ENCODE measurements at regions not wholly inside any gene's neighbourhood (a gene's known extent, or its start where the extent isn't known, plus 50 kb on each side); places are given as distances from the start of the nearest gene placed in this dataset.

DNA sequence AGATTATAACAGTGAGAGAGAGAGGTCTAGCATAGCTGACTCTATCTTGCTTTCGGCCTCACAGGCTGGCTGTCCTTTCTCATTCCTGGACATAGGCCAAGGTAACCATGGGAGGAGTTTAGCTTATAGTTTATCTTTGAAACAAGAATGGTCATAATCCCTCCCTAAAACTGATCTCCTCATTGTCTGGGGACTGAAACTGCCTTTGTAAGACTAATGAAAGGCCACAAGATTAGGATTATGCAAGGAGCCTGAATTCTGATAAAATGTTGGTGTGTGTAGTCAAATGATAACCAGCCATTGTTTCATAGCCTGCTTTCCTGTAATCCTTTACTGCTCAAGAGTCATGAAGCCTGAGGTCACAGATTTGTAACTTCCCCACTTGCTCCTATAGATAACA, 131.9 kb upstream of the LYPLAL1 start:
- POLR2A ChIA-PET, result no interaction called here
- 65% methylated on average over 1 of the region's 1 CpG for whole genome bisulfite sequencing (ENCODE audit: insufficient coverage, insufficient replicate concordance, low lambda C conversion rate, missing lambda C conversion rate)
- Histone ChIP-seq H3K4me3 (no peak overlapping the region), H4K20me1 (ENCODE audit: control insufficient read depth, insufficient read depth) (no peaks in the 10 kb centered on the region), H3K27me3 (replicated peaks in 1 of 2; ENCODE audit: control insufficient read depth in 2 of 2, insufficient read depth in 2 of 2, low read length in 1 of 2) (no peaks in the 10 kb centered on the region), H3K9me3 (replicated peaks; ENCODE audit: control insufficient read depth, insufficient read depth, low read length) (no peaks in the 10 kb centered on the region), H3K27ac (ENCODE audit: control insufficient read depth, insufficient read depth) (no peak overlapping the region), H2AFZ (ENCODE audit: control insufficient read depth, low read depth, low read length) (no peak overlapping the region), H3K79me2 (ENCODE audit: control insufficient read depth, insufficient read depth, low read length) (no peaks in the 10 kb centered on the region), H3K4me1 (ENCODE audit: control insufficient read depth, insufficient read depth, low read length) (no peaks in the 10 kb centered on the region), H3K36me3 (ENCODE audit: control insufficient read depth in 2 of 2, insufficient read depth in 2 of 2, low read length in 1 of 2) (no peaks in the 10 kb centered on the region), H3K9ac (ENCODE audit: control insufficient read depth, insufficient read depth, low read length) (no peak overlapping the region), H3K4me2 (ENCODE audit: control insufficient read depth, insufficient read depth) (no peak overlapping the region)
- in situ Hi-C loops (cut with MboI) (no loop called here), intact Hi-C loops (cut with micrococcal nuclease; ENCODE audit: unreplicated experiment) (no loop called here)
- TF ChIP-seq CHD2 (IDR thresholded peaks at IDR 0.05; ENCODE audit: borderline replicate concordance, low read depth, low read length) (no peak), SP1 (IDR thresholded peaks at IDR 0.05; ENCODE audit: low read depth, low read length) (no peak), TCF3 (IDR thresholded peaks at IDR 0.05; ENCODE audit: borderline replicate concordance, insufficient read depth, low read depth, low read length) (no peak), RUNX3 (IDR thresholded peaks at IDR 0.05; ENCODE audit: low read length) (no peak), ZNF384 (IDR thresholded peaks at IDR 0.05; ENCODE audit: borderline replicate concordance, low read depth, low read length) (no peak), MAX (IDR thresholded peaks at IDR 0.05; ENCODE audit: low read depth, low read length) (no peak), NFYA (IDR thresholded peaks at IDR 0.05; ENCODE audit: borderline replicate concordance, low read depth, low read length) (no peak), CHD1 (IDR thresholded peaks at IDR 0.05; ENCODE audit: low read depth, low read length) (no peak)
- TF ChIP-seq, protein P1, sequence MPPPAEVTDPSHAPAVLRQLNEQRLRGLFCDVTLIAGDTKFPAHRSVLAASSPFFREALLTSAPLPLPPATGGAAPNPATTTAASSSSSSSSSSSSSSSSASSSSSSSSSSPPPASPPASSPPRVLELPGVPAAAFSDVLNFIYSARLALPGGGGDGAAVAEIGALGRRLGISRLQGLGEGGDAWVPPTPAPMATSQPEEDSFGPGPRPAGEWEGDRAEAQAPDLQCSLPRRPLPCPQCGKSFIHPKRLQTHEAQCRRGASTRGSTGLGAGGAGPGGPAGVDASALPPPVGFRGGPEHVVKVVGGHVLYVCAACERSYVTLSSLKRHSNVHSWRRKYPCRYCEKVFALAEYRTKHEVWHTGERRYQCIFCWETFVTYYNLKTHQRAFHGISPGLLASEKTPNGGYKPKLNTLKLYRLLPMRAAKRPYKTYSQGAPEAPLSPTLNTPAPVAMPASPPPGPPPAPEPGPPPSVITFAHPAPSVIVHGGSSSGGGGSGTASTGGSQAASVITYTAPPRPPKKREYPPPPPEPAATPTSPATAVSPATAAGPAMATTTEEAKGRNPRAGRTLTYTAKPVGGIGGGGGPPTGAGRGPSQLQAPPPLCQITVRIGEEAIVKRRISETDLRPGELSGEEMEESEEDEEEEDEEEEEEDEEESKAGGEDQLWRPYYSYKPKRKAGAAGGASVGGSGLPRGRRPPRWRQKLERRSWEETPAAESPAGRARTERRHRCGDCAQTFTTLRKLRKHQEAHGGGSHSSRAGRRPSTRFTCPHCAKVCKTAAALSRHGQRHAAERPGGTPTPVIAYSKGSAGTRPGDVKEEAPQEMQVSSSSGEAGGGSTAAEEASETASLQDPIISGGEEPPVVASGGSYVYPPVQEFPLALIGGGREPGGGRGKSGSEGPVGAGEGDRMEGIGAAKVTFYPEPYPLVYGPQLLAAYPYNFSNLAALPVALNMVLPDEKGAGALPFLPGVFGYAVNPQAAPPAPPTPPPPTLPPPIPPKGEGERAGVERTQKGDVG (CRISPR knock-in tag; IDR thresholded peaks at IDR 0.05), result no peak
- TF ChIP-seq, protein P2, sequence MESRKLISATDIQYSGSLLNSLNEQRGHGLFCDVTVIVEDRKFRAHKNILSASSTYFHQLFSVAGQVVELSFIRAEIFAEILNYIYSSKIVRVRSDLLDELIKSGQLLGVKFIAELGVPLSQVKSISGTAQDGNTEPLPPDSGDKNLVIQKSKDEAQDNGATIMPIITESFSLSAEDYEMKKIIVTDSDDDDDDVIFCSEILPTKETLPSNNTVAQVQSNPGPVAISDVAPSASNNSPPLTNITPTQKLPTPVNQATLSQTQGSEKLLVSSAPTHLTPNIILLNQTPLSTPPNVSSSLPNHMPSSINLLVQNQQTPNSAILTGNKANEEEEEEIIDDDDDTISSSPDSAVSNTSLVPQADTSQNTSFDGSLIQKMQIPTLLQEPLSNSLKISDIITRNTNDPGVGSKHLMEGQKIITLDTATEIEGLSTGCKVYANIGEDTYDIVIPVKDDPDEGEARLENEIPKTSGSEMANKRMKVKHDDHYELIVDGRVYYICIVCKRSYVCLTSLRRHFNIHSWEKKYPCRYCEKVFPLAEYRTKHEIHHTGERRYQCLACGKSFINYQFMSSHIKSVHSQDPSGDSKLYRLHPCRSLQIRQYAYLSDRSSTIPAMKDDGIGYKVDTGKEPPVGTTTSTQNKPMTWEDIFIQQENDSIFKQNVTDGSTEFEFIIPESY (IDR thresholded peaks at IDR 0.05), result no peak
- TF ChIP-seq, protein P3, sequence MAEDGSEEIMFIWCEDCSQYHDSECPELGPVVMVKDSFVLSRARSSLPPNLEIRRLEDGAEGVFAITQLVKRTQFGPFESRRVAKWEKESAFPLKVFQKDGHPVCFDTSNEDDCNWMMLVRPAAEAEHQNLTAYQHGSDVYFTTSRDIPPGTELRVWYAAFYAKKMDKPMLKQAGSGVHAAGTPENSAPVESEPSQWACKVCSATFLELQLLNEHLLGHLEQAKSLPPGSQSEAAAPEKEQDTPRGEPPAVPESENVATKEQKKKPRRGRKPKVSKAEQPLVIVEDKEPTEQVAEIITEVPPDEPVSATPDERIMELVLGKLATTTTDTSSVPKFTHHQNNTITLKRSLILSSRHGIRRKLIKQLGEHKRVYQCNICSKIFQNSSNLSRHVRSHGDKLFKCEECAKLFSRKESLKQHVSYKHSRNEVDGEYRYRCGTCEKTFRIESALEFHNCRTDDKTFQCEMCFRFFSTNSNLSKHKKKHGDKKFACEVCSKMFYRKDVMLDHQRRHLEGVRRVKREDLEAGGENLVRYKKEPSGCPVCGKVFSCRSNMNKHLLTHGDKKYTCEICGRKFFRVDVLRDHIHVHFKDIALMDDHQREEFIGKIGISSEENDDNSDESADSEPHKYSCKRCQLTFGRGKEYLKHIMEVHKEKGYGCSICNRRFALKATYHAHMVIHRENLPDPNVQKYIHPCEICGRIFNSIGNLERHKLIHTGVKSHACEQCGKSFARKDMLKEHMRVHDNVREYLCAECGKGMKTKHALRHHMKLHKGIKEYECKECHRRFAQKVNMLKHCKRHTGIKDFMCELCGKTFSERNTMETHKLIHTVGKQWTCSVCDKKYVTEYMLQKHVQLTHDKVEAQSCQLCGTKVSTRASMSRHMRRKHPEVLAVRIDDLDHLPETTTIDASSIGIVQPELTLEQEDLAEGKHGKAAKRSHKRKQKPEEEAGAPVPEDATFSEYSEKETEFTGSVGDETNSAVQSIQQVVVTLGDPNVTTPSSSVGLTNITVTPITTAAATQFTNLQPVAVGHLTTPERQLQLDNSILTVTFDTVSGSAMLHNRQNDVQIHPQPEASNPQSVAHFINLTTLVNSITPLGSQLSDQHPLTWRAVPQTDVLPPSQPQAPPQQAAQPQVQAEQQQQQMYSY (CRISPR knock-in tag; IDR thresholded peaks at IDR 0.05), result no peak
- TF ChIP-seq, protein P4, sequence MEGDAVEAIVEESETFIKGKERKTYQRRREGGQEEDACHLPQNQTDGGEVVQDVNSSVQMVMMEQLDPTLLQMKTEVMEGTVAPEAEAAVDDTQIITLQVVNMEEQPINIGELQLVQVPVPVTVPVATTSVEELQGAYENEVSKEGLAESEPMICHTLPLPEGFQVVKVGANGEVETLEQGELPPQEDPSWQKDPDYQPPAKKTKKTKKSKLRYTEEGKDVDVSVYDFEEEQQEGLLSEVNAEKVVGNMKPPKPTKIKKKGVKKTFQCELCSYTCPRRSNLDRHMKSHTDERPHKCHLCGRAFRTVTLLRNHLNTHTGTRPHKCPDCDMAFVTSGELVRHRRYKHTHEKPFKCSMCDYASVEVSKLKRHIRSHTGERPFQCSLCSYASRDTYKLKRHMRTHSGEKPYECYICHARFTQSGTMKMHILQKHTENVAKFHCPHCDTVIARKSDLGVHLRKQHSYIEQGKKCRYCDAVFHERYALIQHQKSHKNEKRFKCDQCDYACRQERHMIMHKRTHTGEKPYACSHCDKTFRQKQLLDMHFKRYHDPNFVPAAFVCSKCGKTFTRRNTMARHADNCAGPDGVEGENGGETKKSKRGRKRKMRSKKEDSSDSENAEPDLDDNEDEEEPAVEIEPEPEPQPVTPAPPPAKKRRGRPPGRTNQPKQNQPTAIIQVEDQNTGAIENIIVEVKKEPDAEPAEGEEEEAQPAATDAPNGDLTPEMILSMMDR (IDR thresholded peaks at IDR 0.05 in 2 of 3, conservative IDR thresholded peaks at IDR 0.05 in 1 of 3; ENCODE audit: control insufficient read depth in 2 of 3, extremely low read depth in 1 of 3, insufficient read depth in 1 of 3, low read depth in 3 of 3, low read length in 3 of 3), result no peak
- SMC1A ChIA-PET (ENCODE audit: uncharacterized antibody, unreplicated experiment), result no interaction called here
- BruUV-seq (replicated peaks), result no TSS peak
- FAIRE-seq (no peak), ATAC-seq (no peak), DNase-seq (ENCODE audit: low read depth, low spot score) (no peak)
- CTCF ChIA-PET, result interaction anchor here (0.6 kb wide), 1 partner anchor 146 kb away, joined by 3 read pairs; no protein-coding TSS in a partner anchor
- RAD21 ChIA-PET (ENCODE audit: unreplicated experiment), result no interaction called here

All from GM12878 (cell line).